GM21529 (cell line): ENCODE measurements at regions not wholly inside any gene's neighbourhood (a gene's known extent, or its start where the extent isn't known, plus 50 kb on each side); places are given as distances from the start of the nearest gene placed in this dataset.
A peak's percentile ranks its signal among the peaks of the same experiment; 100 is the strongest.

Source experiments
- ATAC-seq: cut with Tn5 transposase; IDR thresholded peaks from one replicate; pipeline ENCODE4 v1.9.1; 2021; ENCODE audit not compliant: unreplicated experiment

GRCh38 chrX:149275836-149276235 is 229.3 kb downstream of the IDS start:
- no peak for ATAC-seq

GRCh38 chrX:149274516-149275105 is 230.5 kb downstream of the IDS start:
- no peak for ATAC-seq

GRCh38 chrX:149272690-149273463 is 232.2 kb downstream of the IDS start:
- ATAC-seq, result no peak

GRCh38 chrX:149267878-149268813 is 237.0 kb downstream of the IDS start:
- peak; percentile 68 for ATAC-seq

GRCh38 chrX:149262086-149262485 is 243.0 kb downstream of the IDS start:
- ATAC-seq, result no peak

GRCh38 chrX:149259241-149259640 is 245.9 kb downstream of the IDS start:
- ATAC-seq, result no peak

GRCh38 chrX:149255860-149256259 is 249.2 kb downstream of the IDS start:
- ATAC-seq, result no peak

GRCh38 chrX:149248073-149248625 is 257.0 kb downstream of the IDS start:
- ATAC-seq, result no peak

GRCh38 chrX:149230689-149231088 is 274.4 kb downstream of the IDS start:
- no peak for ATAC-seq

GRCh38 chrX:149223854-149224253 is 281.3 kb downstream of the IDS start:
- no peak for ATAC-seq

- no peak for ATAC-seq
Observed at GRCh38 chrX:149222040-149222439, 283.1 kb downstream of the IDS start.

- ATAC-seq, result no peak
Observed at GRCh38 chrX:149221230-149221629, 283.9 kb downstream of the IDS start.

GRCh38 chrX:149213264-149213663 is 291.8 kb downstream of the IDS start:
- no peak for ATAC-seq

- no peak for ATAC-seq
Observed at GRCh38 chrX:149208307-149208706, 296.8 kb downstream of the IDS start.

GRCh38 chrX:149207518-149207917 is 297.6 kb downstream of the IDS start:
- peak; percentile 39 for ATAC-seq

- no peak for ATAC-seq
Observed at GRCh38 chrX:149205937-149206336, 299.2 kb downstream of the IDS start.

- no peak for ATAC-seq
Observed at GRCh38 chrX:149205081-149205480, 300.0 kb downstream of the IDS start.

- ATAC-seq, result no peak
Observed at GRCh38 chrX:149199734-149200133, 305.4 kb downstream of the IDS start.

GRCh38 chrX:149198980-149199732 is 305.9 kb downstream of the IDS start:
- peak; percentile 80 for ATAC-seq

GRCh38 chrX:149185087-149185486 is 320.0 kb downstream of the IDS start:
- no peak for ATAC-seq
